SK-N-MC (cell line): ENCODE measurements at regions not wholly inside any gene's neighbourhood (a gene's known extent, or its start where the extent isn't known, plus 50 kb on each side); places are given as distances from the start of the nearest gene placed in this dataset.
"Not testable (repeated sequence)": the region's sequence is repeated elsewhere in the genome, so short reads cannot be mapped to it uniquely, and the experiment has no call there.

ENCODE experiments used
- EZH2 ChIP-seq: fragments of 200-600 bp; sonication (generic); IDR thresholded peaks from one replicate; pipeline ENCODE4 v1.6.1; 2017; ENCODE audit warnings: antibody characterized with exemption
- POLR2AphosphoS5 ChIP-seq: IDR thresholded peaks from 2 replicates; pipeline ENCODE4 v1.6.1; 2012; ENCODE audit warnings: mild to moderate bottlenecking, low read depth, low read length, borderline replicate concordance

DNA sequence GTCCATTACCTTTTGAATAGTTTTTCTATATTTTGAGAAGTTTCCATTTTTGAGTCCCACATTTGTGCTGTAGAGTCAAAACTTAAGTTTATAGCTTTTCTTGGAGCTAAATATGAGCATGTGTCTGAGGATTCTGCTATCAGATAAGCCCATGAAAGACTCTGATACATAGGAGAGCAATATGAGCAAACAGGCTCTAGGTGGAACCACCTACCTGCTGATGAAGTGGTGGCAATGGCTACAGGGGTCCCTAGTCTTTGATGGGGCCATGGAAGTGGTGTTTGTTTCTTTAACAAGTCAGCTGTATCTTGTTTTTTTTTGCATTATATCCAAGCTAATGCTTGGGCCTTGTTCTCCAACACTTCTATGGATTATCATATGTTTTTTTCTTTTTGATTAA lies 1646.8 kb downstream of the KHDRBS2 start:
- not testable (repeated sequence) for TF ChIP-seq EZH2, POLR2AphosphoS5
